ENCODE measurements at regions not wholly inside any gene's neighbourhood (a gene's known extent, or its start where the extent isn't known, plus 50 kb on each side); places are given as distances from the start of the nearest gene placed in this dataset.
"Not testable (repeated sequence)": the region's sequence is repeated elsewhere in the genome, so short reads cannot be mapped to it uniquely, and the experiment has no call there.

GRCh38 chr2:16722126-16722525, 56.5 kb upstream of the CYRIA start:
- H3K79me2 ChIP-seq (ENCODE audit: low read depth), result no peaks in the 10 kb centered on the region
- POLR2A ChIA-PET (ENCODE audit: unreplicated experiment), result no interaction called here
- no peak overlapping the region for H3K4me3 ChIP-seq
- TF ChIP-seq EZH2 (IDR thresholded peaks at IDR 0.05; ENCODE audit: low read depth) (no peak), CTCF (conservative IDR thresholded peaks at IDR 0.05) (no peak)
- H2AFZ ChIP-seq, result no peak overlapping the region
- no peaks in the 10 kb centered on the region for H3K36me3 ChIP-seq (ENCODE audit: low read depth)
- no peaks in the 10 kb centered on the region for H3K4me1 ChIP-seq (replicated peaks; ENCODE audit: insufficient read depth)
- CTCF ChIA-PET, result no interaction called here
- no peaks in the 10 kb centered on the region for H3K9me2 ChIP-seq (ENCODE audit: insufficient read depth)
- intact Hi-C loops (cut with micrococcal nuclease; ENCODE audit: unreplicated experiment), result no loop called here
- H3K27ac ChIP-seq, result no peak overlapping the region
- no peaks in the 10 kb centered on the region for H3F3A ChIP-seq (ENCODE audit: insufficient read depth, low read depth)
- no peak overlapping the region for H3K4me2 ChIP-seq
- DNase-seq, result no peak
- no peaks in the 10 kb centered on the region for H4K20me1 ChIP-seq (ENCODE audit: insufficient read depth)
- H3K27me3 ChIP-seq (ENCODE audit: insufficient read depth, low read depth), result no peaks in the 10 kb centered on the region
- no peaks in the 10 kb centered on the region for H3K9me3 ChIP-seq (ENCODE audit: insufficient read depth, low read depth)
- no TSS peak for BruUV-seq (replicated peaks)

GRCh38 chr2:16721529-16721928, 55.9 kb upstream of the CYRIA start:
- H3K27me3 ChIP-seq (ENCODE audit: insufficient read depth, low read depth); H3K9me2 ChIP-seq (ENCODE audit: insufficient read depth); intact Hi-C loops (cut with micrococcal nuclease; ENCODE audit: unreplicated experiment); BruUV-seq (replicated peaks); H3K36me3 ChIP-seq (ENCODE audit: low read depth); H3K9me3 ChIP-seq (ENCODE audit: insufficient read depth, low read depth); H4K20me1 ChIP-seq (ENCODE audit: insufficient read depth); H3K4me3 ChIP-seq; H3K4me2 ChIP-seq; POLR2A ChIA-PET (ENCODE audit: unreplicated experiment); H3K4me1 ChIP-seq (replicated peaks; ENCODE audit: insufficient read depth); H3F3A ChIP-seq (ENCODE audit: insufficient read depth, low read depth); H2AFZ ChIP-seq; DNase-seq; H3K79me2 ChIP-seq (ENCODE audit: low read depth); H3K27ac ChIP-seq; CTCF ChIA-PET: not testable (repeated sequence)

GRCh38 chr2:16720737-16721136, 55.1 kb upstream of the CYRIA start:
- CTCF ChIA-PET; BruUV-seq (replicated peaks); intact Hi-C loops (cut with micrococcal nuclease; ENCODE audit: unreplicated experiment): not testable (repeated sequence)

GRCh38 chr2:16719485-16719808, 53.8 kb upstream of the CYRIA start:
- BruUV-seq (replicated peaks), result no TSS peak
- no peaks in the 10 kb centered on the region for H4K20me1 ChIP-seq (ENCODE audit: insufficient read depth)
- no peaks in the 10 kb centered on the region for H3K9me3 ChIP-seq (ENCODE audit: insufficient read depth, low read depth)
- H3K4me1 ChIP-seq (replicated peaks; ENCODE audit: insufficient read depth), result no peaks in the 10 kb centered on the region
- no peaks in the 10 kb centered on the region for H3F3A ChIP-seq (ENCODE audit: insufficient read depth, low read depth)
- no peak overlapping the region for H2AFZ ChIP-seq
- H3K27ac ChIP-seq, result no peak overlapping the region
- TF ChIP-seq CTCF (conservative IDR thresholded peaks at IDR 0.05) (no peak), EZH2 (IDR thresholded peaks at IDR 0.05; ENCODE audit: low read depth) (no peak)
- ChIA-PET POLR2A (ENCODE audit: unreplicated experiment) (no interaction called here), CTCF (no interaction called here)
- H3K4me2 ChIP-seq, result no peak overlapping the region
- intact Hi-C loops (cut with micrococcal nuclease; ENCODE audit: unreplicated experiment), result no loop called here
- no peaks in the 10 kb centered on the region for H3K36me3 ChIP-seq (ENCODE audit: low read depth)
- H3K4me3 ChIP-seq, result no peak overlapping the region
- H3K9me2 ChIP-seq (ENCODE audit: insufficient read depth), result no peaks in the 10 kb centered on the region
- no peaks in the 10 kb centered on the region for H3K27me3 ChIP-seq (ENCODE audit: insufficient read depth, low read depth)
- no peak for DNase-seq
- no peaks in the 10 kb centered on the region for H3K79me2 ChIP-seq (ENCODE audit: low read depth)

More at GRCh38 chr2:16720737-16721136, 55.1 kb upstream of the CYRIA start:
- H3K27me3 ChIP-seq (ENCODE audit: insufficient read depth, low read depth); H3K4me3 ChIP-seq; DNase-seq; H3K9me3 ChIP-seq (ENCODE audit: insufficient read depth, low read depth); H3K9me2 ChIP-seq (ENCODE audit: insufficient read depth); H3K4me2 ChIP-seq; H3K4me1 ChIP-seq (replicated peaks; ENCODE audit: insufficient read depth); H3K36me3 ChIP-seq (ENCODE audit: low read depth); H2AFZ ChIP-seq; H4K20me1 ChIP-seq (ENCODE audit: insufficient read depth); H3K79me2 ChIP-seq (ENCODE audit: low read depth); H3F3A ChIP-seq (ENCODE audit: insufficient read depth, low read depth); POLR2A ChIA-PET (ENCODE audit: unreplicated experiment); H3K27ac ChIP-seq: not testable (repeated sequence)

All from PC-9 (cell line).